ENCODE measurements at regions not wholly inside any gene's neighbourhood (a gene's known extent, or its start where the extent isn't known, plus 50 kb on each side); places are given as distances from the start of the nearest gene placed in this dataset.

DNA sequence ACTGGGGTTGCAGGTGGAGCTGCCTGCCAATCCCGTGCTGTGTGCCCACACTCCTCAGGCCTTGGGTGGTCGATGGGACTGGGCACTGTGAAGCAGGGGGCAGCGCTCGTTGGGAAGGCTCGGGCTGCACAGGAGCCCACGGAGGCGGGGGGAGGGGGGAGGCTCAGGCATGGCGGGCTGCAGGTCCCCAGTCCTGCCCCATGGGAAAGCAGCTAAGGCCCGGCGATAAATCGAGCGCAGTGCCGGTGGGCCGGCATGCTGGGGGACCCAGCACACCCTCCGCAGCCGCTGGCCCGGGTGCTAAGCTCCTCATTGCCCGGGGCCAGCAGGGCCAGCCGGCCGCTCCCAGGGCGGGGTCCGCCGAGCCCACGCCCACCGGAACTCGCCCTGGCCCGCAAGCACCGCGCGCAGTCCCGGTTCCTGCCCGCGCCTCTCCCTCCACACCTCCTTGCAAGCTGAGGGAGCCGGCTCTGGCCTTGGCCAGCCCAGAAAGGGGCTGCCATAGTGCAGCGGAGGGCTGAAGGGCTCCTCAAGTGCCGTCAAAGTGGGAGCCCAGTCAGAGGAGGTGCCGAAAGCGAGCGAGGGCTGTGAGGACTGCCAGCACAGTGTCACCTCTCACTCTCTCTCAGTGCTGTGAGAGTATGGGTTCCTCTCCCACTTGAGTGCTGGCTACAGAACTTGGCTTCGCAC lies 1210.6 kb upstream of the NXPH2 start:
- WGBS, 2 donors, result 79 to 84% methylated on average over 18 to 38 of the region's 40 CpGs
- no peak for TF ChIP-seq POLR2A (IDR thresholded peaks at IDR 0.05)
- TF ChIP-seq, protein P1, sequence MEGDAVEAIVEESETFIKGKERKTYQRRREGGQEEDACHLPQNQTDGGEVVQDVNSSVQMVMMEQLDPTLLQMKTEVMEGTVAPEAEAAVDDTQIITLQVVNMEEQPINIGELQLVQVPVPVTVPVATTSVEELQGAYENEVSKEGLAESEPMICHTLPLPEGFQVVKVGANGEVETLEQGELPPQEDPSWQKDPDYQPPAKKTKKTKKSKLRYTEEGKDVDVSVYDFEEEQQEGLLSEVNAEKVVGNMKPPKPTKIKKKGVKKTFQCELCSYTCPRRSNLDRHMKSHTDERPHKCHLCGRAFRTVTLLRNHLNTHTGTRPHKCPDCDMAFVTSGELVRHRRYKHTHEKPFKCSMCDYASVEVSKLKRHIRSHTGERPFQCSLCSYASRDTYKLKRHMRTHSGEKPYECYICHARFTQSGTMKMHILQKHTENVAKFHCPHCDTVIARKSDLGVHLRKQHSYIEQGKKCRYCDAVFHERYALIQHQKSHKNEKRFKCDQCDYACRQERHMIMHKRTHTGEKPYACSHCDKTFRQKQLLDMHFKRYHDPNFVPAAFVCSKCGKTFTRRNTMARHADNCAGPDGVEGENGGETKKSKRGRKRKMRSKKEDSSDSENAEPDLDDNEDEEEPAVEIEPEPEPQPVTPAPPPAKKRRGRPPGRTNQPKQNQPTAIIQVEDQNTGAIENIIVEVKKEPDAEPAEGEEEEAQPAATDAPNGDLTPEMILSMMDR (IDR thresholded peaks at IDR 0.05), result no peak
- Histone ChIP-seq H3K36me3 (ENCODE audit: low read depth, missing control alignments) (no peaks in the 10 kb centered on the region), H3K27me3 (no peaks in the 10 kb centered on the region), H3K4me3 (peak overlapping the region; percentile 31 to 50), H3K27ac (no peak overlapping the region), H3K9me3 (no peaks in the 10 kb centered on the region), H3K4me1 (no peaks in the 10 kb centered on the region)
- intact Hi-C loops (cut with DNase I; ENCODE audit: low total_unique reads), result no loop called here
- no peak for DNase-seq

DNA sequence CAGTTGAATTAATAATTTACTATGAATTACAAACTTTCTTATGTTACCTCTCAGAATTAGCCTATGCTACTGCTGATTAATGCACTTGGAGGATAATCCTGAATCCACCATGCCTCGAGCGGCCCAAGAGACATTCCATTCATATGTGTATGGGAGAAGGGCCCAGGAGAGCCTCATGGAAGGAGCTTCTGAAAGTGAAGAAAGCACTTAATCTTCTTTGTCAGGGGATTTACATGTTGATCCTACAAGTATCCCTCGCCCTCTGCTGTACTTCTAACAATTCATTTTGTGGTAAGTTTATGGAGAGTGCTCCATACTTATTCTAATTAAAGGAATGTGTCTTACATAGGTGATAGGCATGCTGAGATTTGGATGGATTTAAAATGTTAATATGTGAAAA lies 1189.1 kb upstream of the NXPH2 start:
- H3K9me3 ChIP-seq, result no peaks in the 10 kb centered on the region
- intact Hi-C loops (cut with DNase I; ENCODE audit: low total_unique reads), result no loop called here
- H3K27ac ChIP-seq, result no peak overlapping the region
- 93 to 95% methylated on average over 3 of the region's 3 CpGs for WGBS, 2 donors
- H3K36me3 ChIP-seq (ENCODE audit: low read depth, missing control alignments), result no peaks in the 10 kb centered on the region
- TF ChIP-seq, protein P1 (IDR thresholded peaks at IDR 0.05), result no peak
- TF ChIP-seq POLR2A (IDR thresholded peaks at IDR 0.05), result no peak
- no peaks in the 10 kb centered on the region for H3K4me1 ChIP-seq
- H3K27me3 ChIP-seq, result no peaks in the 10 kb centered on the region
- no peak for DNase-seq
- no peak overlapping the region for H3K4me3 ChIP-seq

DNA sequence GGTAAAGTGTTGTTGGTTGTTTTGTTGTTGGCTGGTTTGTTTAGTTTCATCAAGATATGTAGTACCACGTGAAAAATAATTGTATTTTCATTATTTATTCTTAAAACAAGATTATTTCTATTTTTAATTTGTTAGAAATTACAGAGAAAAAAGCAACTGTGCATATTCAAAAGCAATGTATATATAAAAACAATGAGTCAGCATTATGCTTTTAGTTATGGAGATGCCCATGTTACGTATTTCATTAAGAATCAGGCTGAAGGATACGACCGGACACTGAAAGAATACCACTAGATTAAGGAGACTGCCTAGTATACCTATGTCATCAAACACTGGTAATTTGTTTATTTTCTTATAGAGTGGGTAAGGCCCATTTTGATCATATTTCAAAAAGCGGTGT lies 1188.4 kb upstream of the NXPH2 start:
- Histone ChIP-seq H3K4me3 (no peak overlapping the region), H3K27me3 (no peaks in the 10 kb centered on the region), H3K36me3 (ENCODE audit: low read depth, missing control alignments) (no peaks in the 10 kb centered on the region), H3K27ac (no peak overlapping the region), H3K4me1 (no peaks in the 10 kb centered on the region), H3K9me3 (no peaks in the 10 kb centered on the region)
- no peak for TF ChIP-seq POLR2A (IDR thresholded peaks at IDR 0.05)
- TF ChIP-seq, protein P1 (IDR thresholded peaks at IDR 0.05), result no peak
- no peak for DNase-seq
- WGBS, 2 donors, result 83 to 87% methylated on average over 5 of the region's 5 CpGs
- intact Hi-C loops (cut with DNase I; ENCODE audit: low total_unique reads), result no loop called here

DNA sequence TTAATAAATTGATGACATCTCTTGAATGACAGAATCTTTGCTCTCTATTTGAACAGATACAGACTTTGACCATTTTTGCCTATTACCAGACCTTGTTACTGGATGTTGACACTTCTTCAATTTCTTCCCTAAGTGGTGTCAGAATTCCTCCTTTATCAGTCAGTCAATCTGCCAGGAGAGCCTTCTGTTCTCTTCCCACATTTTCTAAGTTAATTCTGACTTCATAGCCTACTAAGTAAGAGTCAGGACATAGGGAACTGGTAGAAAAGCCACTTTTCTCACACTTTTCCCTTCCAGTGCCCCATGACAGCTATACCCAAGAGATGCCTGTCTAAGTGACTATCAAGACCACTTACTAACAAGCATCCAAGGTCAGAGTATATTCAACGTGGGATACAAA lies 1187.5 kb upstream of the NXPH2 start:
- no peak for DNase-seq
- Histone ChIP-seq H3K27me3 (no peaks in the 10 kb centered on the region), H3K36me3 (ENCODE audit: low read depth, missing control alignments) (no peaks in the 10 kb centered on the region), H3K9me3 (no peaks in the 10 kb centered on the region), H3K4me1 (no peaks in the 10 kb centered on the region), H3K4me3 (no peak overlapping the region), H3K27ac (no peak overlapping the region)
- 35 to 37% methylated on average over 1 of the region's 1 CpG for WGBS, 2 donors
- TF ChIP-seq, protein P1 (IDR thresholded peaks at IDR 0.05), result no peak
- no peak for TF ChIP-seq POLR2A (IDR thresholded peaks at IDR 0.05)
- intact Hi-C loops (cut with DNase I; ENCODE audit: low total_unique reads), result no loop called here

All from testis (tissue), 2 donors.